ENCODE measurements at regions not wholly inside any gene's neighbourhood (a gene's known extent, or its start where the extent isn't known, plus 50 kb on each side); places are given as distances from the start of the nearest gene placed in this dataset.

DNA sequence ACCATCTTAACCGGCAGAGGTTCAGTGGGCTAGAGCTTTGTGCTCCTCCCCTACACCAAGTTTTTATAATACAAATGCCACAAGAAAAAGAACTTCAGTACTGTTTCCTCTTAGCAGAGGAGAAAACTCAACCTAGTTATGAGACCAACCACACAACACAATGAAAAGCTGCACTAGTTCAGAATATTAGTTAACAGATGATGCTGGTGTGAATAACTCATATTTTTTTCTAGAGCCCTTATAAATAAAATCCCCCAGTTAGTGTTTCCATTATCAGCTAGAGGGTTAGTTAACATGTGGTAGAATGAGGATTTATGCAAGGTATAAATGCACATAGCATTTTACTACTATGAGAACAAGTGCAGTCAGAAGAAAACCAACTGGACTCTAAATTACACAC, 61.9 kb upstream of the AMN1 start:
- no peaks in the 10 kb centered on the region for H3K4me1 ChIP-seq
- no peak overlapping the region for H3K27ac ChIP-seq
- H3K9me3 ChIP-seq = no peaks in the 10 kb centered on the region
- H3K4me3 ChIP-seq = no peak overlapping the region
- no peaks in the 10 kb centered on the region for H3K36me3 ChIP-seq
- DNase-seq (ENCODE audit: low spot score) = no peak
- H3K27me3 ChIP-seq = no peaks in the 10 kb centered on the region
- TF ChIP-seq, protein P1, sequence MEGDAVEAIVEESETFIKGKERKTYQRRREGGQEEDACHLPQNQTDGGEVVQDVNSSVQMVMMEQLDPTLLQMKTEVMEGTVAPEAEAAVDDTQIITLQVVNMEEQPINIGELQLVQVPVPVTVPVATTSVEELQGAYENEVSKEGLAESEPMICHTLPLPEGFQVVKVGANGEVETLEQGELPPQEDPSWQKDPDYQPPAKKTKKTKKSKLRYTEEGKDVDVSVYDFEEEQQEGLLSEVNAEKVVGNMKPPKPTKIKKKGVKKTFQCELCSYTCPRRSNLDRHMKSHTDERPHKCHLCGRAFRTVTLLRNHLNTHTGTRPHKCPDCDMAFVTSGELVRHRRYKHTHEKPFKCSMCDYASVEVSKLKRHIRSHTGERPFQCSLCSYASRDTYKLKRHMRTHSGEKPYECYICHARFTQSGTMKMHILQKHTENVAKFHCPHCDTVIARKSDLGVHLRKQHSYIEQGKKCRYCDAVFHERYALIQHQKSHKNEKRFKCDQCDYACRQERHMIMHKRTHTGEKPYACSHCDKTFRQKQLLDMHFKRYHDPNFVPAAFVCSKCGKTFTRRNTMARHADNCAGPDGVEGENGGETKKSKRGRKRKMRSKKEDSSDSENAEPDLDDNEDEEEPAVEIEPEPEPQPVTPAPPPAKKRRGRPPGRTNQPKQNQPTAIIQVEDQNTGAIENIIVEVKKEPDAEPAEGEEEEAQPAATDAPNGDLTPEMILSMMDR (IDR thresholded peaks at IDR 0.05) = no peak

DNA sequence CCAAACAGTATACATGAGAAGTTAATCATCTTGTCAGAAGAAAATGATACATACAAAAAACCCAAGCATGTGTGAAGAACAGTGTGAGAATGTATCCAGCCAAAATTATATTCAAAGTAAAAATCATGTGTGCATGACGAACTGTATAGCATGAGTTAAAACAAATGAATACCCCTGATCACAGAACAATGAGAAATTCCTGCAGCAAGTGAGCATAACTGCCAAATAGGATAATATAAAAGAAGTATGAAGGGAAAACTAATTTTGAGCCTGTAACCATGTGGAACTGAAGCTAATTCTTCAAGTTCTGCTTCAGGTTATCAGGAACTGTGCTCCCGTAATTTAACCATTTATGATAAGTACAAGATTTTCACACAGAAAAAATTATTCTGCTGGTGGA, 56.5 kb upstream of the AMN1 start:
- DNase-seq (ENCODE audit: low spot score) = no peak
- no peaks in the 10 kb centered on the region for H3K36me3 ChIP-seq

DNA sequence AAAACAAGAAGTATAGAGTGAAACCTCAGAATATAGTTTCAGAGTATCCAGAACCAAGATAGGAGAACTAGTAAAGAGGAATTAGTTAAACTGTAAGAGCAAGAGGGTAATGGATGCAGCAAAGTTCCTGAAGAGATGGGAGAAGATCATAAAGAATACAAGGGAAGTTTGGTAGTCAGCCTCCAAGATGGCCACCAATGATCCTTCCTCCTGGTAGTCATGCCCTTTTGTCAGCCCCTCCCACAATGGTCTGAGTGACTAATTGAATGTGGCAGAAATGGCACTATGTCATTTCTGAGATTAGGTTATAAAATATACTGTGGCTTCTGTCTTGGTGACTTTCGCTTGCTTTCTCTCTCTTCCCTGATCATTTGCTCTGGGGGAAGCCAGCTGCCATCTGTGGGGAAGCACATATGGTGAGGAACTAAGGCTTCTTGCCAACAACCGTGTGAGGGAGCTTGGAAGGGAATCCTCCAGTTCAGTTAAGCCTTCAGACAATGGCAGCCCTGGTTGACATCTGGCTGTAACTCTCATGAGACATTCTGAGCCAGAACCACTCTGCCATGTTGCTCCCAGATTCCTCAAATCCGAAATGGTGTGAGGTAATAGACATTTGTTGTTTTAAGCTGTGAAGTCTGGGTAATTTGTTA, 55.3 kb upstream of the AMN1 start:
- Histone ChIP-seq H3K27ac (no peak overlapping the region), H3K4me1 (no peaks in the 10 kb centered on the region), H3K4me3 (no peak overlapping the region), H3K27me3 (no peaks in the 10 kb centered on the region), H3K9me3 (no peaks in the 10 kb centered on the region), H3K36me3 (no peaks in the 10 kb centered on the region)
- no peak for DNase-seq (ENCODE audit: low spot score)
- TF ChIP-seq, protein P1 (IDR thresholded peaks at IDR 0.05) = no peak

More for the DNA sequence above, 56.5 kb upstream of the AMN1 start:
- H3K4me1 ChIP-seq = no peaks in the 10 kb centered on the region
- no peak overlapping the region for H3K4me3 ChIP-seq
- H3K27ac ChIP-seq = no peak overlapping the region
- no peaks in the 10 kb centered on the region for H3K27me3 ChIP-seq
- TF ChIP-seq, protein P1 (IDR thresholded peaks at IDR 0.05) = no peak
- no peaks in the 10 kb centered on the region for H3K9me3 ChIP-seq

DNA sequence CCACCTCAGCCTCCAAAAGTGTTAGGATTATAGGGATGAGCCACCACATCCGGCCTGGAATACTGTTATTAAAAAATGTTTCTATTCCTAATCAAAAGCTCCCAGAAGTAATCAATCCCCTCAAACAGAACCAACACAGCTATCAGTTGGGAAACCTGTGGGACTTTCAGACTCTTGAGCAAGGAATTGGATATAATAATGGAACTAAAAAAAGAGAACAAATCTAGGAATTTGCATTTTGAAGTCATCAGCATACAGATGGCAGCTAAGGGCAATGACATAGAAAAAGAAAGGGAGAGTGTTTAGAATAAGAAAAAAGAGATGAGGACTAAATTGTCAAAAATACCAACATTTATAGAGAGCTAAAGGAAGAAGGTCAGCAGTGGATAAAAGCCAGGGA, 54.7 kb upstream of the AMN1 start:
- TF ChIP-seq, protein P1 (IDR thresholded peaks at IDR 0.05) = no peak
- no peak for DNase-seq (ENCODE audit: low spot score)
- Histone ChIP-seq H3K9me3 (no peaks in the 10 kb centered on the region), H3K4me1 (no peaks in the 10 kb centered on the region), H3K27ac (no peak overlapping the region), H3K27me3 (no peaks in the 10 kb centered on the region), H3K4me3 (no peak overlapping the region), H3K36me3 (no peaks in the 10 kb centered on the region)

DNA sequence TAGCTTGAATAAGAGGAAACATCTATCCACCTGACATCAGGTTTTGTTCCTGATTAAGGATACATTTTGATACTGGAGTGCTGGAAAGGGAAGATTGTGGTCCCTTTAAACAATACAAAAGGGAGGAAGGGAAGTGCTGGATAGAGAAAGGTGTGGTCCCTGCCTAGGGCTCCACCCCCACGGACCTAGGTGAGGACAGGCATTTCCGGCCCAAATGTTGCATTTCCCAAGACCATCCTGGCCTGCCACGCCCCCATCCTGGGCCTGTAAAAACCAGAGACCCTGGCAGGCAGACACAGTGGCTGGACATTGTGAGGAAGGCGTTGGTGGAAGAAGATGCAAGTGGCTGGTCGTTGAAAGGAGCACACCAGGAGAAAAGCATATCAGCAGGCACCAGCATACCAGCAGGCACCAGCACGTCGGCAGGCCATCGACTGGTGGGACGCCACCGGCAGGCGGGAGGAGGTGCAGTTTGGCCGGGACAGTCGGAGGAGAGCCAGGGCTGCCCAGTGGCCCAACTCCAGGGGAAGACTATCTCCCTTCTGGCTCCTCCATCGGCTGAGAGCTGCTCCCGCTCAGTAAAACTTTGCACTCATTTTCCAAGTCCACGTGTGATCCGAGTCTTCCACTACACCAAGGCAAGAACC, 53.2 kb upstream of the AMN1 start:
- Histone ChIP-seq H3K9me3 (no peaks in the 10 kb centered on the region), H3K4me1 (no peaks in the 10 kb centered on the region), H3K4me3 (no peak overlapping the region), H3K27ac (no peak overlapping the region), H3K36me3 (no peaks in the 10 kb centered on the region), H3K27me3 (no peaks in the 10 kb centered on the region)
- TF ChIP-seq, protein P1 (IDR thresholded peaks at IDR 0.05) = no peak
- DNase-seq (ENCODE audit: low spot score) = no peak

DNA sequence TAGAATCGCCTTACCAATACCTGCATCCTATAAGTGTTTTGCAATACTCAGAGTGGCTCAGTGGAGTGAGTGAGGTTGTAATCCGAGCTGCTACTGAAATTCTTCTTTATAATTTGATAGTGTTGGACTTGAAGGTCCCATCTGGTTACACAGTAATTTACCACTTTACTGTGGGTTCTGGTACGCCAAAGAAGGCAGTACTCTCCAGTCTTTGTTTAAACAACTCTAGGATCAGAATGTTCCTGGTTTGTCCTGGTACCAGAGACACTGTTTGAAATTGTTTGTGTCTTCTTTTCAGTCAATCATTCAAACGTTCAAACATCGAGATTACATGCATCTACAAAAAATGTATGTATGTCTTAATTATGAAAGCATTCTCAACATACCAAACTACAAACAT, 51.3 kb upstream of the AMN1 start:
- DNase-seq (ENCODE audit: low spot score) = no peak
- H3K4me3 ChIP-seq = no peak overlapping the region
- no peak overlapping the region for H3K27ac ChIP-seq
- no peaks in the 10 kb centered on the region for H3K36me3 ChIP-seq
- H3K4me1 ChIP-seq = no peaks in the 10 kb centered on the region
- no peaks in the 10 kb centered on the region for H3K9me3 ChIP-seq
- no peaks in the 10 kb centered on the region for H3K27me3 ChIP-seq
- TF ChIP-seq, protein P1 (IDR thresholded peaks at IDR 0.05) = no peak
